ENCODE measurements at regions not wholly inside any gene's neighbourhood (a gene's known extent, or its start where the extent isn't known, plus 50 kb on each side); places are given as distances from the start of the nearest gene placed in this dataset.

GRCh38 chr5:104139840-104140239, 577.3 kb upstream of the NUDT12 start:
- no peak for DNase-seq
- WGBS, 5 donors = 84 to 93% (median 92%) methylated on average over 3 of the region's 3 CpGs
- Histone ChIP-seq H3K4me1 (no peaks in the 10 kb centered on the region), H3K27me3 (no peaks in the 10 kb centered on the region), H3K36me3 (no peaks in the 10 kb centered on the region), H3K9me3 (peaks cover 0 to 4% (median 0%) of the 10 kb centered on the region in 4 donors), H3K4me3 (no peak overlapping the region), H3K27ac (no peak overlapping the region)
- TF ChIP-seq POLR2AphosphoS5 (IDR thresholded peaks at IDR 0.05) (no peak), CTCF (IDR thresholded peaks at IDR 0.05) (peak in 1 of 7 experiments; percentile 23)
- intact Hi-C loops (cut with DNase I; ENCODE audit: low total_unique reads) = no loop called here

DNA sequence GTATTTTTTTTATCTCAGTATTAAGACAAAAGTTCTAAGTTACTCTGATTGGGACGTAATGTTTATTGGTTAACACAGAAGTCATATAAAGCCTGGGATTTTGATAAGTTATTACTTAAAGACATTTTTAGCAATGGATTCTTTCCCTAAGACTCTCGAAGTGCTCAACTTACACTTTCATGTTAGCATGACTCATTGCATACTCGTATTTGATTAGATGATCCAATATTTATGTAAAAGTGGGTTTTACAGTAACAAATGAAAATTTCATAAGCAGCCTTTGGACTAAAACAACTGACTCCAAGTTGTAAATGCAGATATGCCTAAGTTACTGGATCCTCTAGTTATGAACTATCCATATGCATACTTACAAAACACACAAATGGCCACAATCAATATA, 567.7 kb upstream of the NUDT12 start:
- WGBS, 5 donors = 64 to 68% (median 66%) methylated on average over 3 of the region's 3 CpGs
- Histone ChIP-seq H3K4me1 (no peaks in the 10 kb centered on the region), H3K4me3 (no peak overlapping the region), H3K36me3 (no peaks in the 10 kb centered on the region), H3K9me3 (peaks cover 0 to 14% (median 8%) of the 10 kb centered on the region in 4 donors), H3K27me3 (no peaks in the 10 kb centered on the region), H3K27ac (no peak overlapping the region)
- TF ChIP-seq EP300 (IDR thresholded peaks at IDR 0.05) (no peak), POLR2A (IDR thresholded peaks at IDR 0.05) (no peak), POLR2AphosphoS5 (IDR thresholded peaks at IDR 0.05) (no peak)
- intact Hi-C loops (cut with DNase I; ENCODE audit: low total_unique reads) = no loop called here
- no peak for DNase-seq

GRCh38 chr5:104128348-104128747, 565.8 kb upstream of the NUDT12 start:
- intact Hi-C loops (cut with DNase I; ENCODE audit: low total_unique reads) = no loop called here
- TF ChIP-seq POLR2A (IDR thresholded peaks at IDR 0.05) = no peak
- no peak for TF ChIP-seq POLR2AphosphoS5 (IDR thresholded peaks at IDR 0.05)
- TF ChIP-seq CTCF (IDR thresholded peaks at IDR 0.05) = no peak
- no peak for TF ChIP-seq EP300 (IDR thresholded peaks at IDR 0.05)
- H3K27ac ChIP-seq = no peak overlapping the region
- no peaks in the 10 kb centered on the region for H3K4me1 ChIP-seq
- no peak overlapping the region for H3K4me3 ChIP-seq
- H3K27me3 ChIP-seq = no peaks in the 10 kb centered on the region
- H3K36me3 ChIP-seq = no peaks in the 10 kb centered on the region
- no peak for DNase-seq
- no peaks in the 10 kb centered on the region for H3K9me3 ChIP-seq
- 72 to 89% (median 83%) methylated on average over 5 of the region's 5 CpGs for WGBS, 5 donors

DNA sequence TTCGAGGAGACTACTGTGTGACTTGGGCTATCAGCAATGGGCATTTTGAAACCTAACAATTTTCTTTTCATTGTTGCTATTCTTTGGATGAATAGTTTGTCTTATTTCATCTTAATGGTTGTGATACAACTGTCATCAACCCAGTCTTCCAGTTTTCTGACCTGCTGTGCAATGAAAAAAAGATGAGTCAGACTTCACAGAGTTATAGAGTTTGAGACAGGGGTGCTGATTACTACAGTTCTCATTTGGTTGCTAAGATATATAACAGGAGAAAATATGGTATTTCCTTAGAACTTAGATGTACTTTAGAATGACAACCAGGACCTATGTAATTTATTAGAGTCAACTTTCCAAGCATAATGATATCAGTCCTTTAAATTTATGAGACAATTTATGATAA, 564.4 kb upstream of the NUDT12 start:
- H3K27ac ChIP-seq = no peak overlapping the region
- no peaks in the 10 kb centered on the region for H3K9me3 ChIP-seq
- H3K4me1 ChIP-seq = no peaks in the 10 kb centered on the region
- no peak overlapping the region for H3K4me3 ChIP-seq
- no peak for DNase-seq
- 26 to 66% (median 55%) methylated on average over 1 of the region's 1 CpG for WGBS, 5 donors
- no peak for TF ChIP-seq CTCF (IDR thresholded peaks at IDR 0.05)
- no peaks in the 10 kb centered on the region for H3K36me3 ChIP-seq
- H3K27me3 ChIP-seq = no peaks in the 10 kb centered on the region
- intact Hi-C loops (cut with DNase I; ENCODE audit: low total_unique reads) = no loop called here

DNA sequence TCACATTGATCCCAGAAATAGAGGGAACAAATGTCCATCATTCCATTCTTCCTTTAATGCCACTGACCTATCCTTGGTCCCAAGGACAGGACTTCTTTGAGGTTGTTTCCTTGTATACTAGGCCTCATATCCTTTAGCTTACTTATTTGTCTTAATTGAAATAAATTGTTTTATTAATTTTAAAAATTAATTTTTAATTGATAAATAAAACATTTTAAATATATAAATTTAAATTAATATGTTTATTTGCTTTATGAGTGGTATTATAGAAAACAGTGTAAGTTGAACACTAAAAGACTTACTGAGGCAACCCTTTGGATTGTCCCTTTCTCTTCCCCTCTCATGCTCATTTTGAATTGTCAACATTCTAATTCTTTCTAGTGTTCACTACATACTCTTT, 556.9 kb upstream of the NUDT12 start:
- no peaks in the 10 kb centered on the region for H3K36me3 ChIP-seq
- DNase-seq = no peak
- no peak overlapping the region for H3K4me3 ChIP-seq
- TF ChIP-seq POLR2A (IDR thresholded peaks at IDR 0.05) (no peak), EP300 (IDR thresholded peaks at IDR 0.05) (no peak), POLR2AphosphoS5 (IDR thresholded peaks at IDR 0.05) (no peak), CTCF (IDR thresholded peaks at IDR 0.05) (no peak)
- intact Hi-C loops (cut with DNase I; ENCODE audit: low total_unique reads) = no loop called here
- H3K4me1 ChIP-seq = no peaks in the 10 kb centered on the region
- no peaks in the 10 kb centered on the region for H3K27me3 ChIP-seq
- H3K9me3 ChIP-seq = peaks cover 0 to 4% (median 0%) of the 10 kb centered on the region in 4 donors
- no peak overlapping the region for H3K27ac ChIP-seq

Measured in stomach (tissue), 8 donors.